Stimulated activated CD8-positive, alpha-beta memory T cell treated with anti-CD3 and anti-CD28 coated beads, Interleukin-7, amount 100 ng/mL, for 48 hours (primary cell): ENCODE measurements at regions not wholly inside any gene's neighbourhood (a gene's known extent, or its start where the extent isn't known, plus 50 kb on each side); places are given as distances from the start of the nearest gene placed in this dataset.

ENCODE experiments used
- DNase-seq, 2 donors: peaks; one replicate each; pipeline ENCODE4 v3.0.0-alpha.2; 2020; ENCODE audit warnings: low read depth in 1 of 2; ENCODE audit errors: extremely low read depth in 1 of 2

GRCh38 chr10:2659660-2660209 is 407.6 kb upstream of the PFKP start:
- DNase-seq = no peak

GRCh38 chr10:2658780-2659179 is 408.6 kb upstream of the PFKP start:
- DNase-seq = no peak

DNA sequence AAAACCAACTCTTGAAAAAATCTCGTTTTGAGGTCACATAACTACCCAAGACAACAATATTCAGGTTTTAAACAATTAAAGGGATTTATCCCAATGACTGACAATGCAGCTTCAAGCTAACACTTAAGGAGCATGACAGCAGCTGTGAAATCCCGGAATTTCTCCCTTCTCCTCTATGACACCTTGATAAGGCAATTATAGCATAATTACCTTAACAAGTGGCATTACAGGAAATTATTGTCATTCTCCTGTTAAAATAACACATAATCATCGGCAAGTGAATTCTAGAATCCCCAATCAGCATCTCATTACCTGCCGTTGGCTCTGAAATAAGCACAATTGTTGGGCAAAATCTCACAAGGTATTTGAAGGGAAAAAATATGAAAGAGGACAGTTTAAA is 417.0 kb upstream of the PFKP start:
- DNase-seq = no peak

DNA sequence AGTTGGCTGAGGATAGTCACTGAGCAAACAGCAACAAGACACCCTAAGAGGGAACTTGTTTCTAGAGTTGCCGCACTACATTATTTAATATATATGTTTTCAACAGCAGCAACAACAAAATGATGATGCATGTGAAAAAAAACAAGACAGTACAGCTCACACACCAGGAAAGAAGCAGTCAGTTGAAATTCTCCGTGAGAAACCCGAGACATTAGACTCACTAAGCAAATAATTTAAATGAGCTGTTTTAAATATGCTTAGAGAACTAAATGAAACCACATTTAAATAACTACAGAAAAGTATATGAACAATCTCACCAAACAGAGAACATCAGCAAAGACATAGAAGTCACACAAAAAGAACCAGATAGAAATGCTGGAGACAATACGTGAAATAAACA is 426.3 kb upstream of the PFKP start:
- no peak for DNase-seq

DNA sequence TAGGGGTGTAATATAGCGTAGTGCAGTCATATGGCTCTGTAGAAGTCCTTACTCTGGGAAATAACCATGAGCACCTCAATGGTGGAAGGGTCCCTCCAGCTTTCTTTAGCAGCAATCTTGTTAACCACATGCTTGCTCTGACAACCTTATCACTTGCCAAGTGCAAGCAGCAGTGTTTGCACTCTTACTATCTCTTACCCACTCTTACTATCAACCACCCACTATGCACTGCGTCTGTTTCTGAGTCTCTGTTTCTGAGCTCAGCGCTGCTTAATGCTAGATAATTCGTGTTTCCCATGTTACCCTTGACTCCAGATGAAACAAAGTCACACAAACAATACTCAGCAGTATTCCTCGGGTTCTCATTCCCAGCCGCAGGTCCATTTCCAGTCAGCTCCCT is 433.7 kb upstream of the PFKP start:
- no peak for DNase-seq

GRCh38 chr10:2631557-2632205 is 435.7 kb upstream of the PFKP start:
- DNase-seq = no peak

DNA sequence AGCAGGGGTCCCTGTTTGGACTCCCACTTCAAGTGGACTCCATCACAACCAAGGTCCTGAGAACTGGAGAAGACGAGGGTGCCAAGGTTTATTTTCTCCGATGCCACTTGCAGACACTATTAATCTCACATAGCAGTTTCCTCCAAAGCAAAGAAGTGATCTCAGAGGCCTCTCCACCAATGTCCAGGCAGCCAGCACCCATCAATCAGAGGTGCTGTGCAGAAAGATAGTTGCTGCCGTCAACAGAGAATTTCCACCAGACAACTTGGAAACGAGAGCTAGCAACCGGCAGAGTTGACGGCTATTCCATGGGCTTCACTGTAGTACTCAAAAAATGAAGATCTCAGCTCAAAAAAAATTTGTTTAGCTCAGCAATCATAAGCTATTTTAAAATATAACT is 438.6 kb upstream of the PFKP start:
- no peak for DNase-seq

GRCh38 chr10:2627969-2628368 is 439.4 kb upstream of the PFKP start:
- DNase-seq = no peak

- no peak for DNase-seq
These were observed 442.3 kb upstream of the PFKP start for GRCh38 chr10:2625094-2625493.

GRCh38 chr10:2623675-2624274 is 443.6 kb upstream of the PFKP start:
- DNase-seq = no peak

GRCh38 chr10:2620827-2621521 is 446.4 kb upstream of the PFKP start:
- no peak for DNase-seq

- no peak for DNase-seq
These were observed 447.4 kb upstream of the PFKP start for GRCh38 chr10:2619916-2620315.

- DNase-seq = no peak
These were observed 447.9 kb upstream of the PFKP start for GRCh38 chr10:2619472-2619871.

GRCh38 chr10:2618690-2619089 is 448.7 kb upstream of the PFKP start:
- no peak for DNase-seq

- no peak for DNase-seq
These were observed 451.1 kb upstream of the PFKP start for GRCh38 chr10:2616215-2616614.

GRCh38 chr10:2611603-2612002 is 455.7 kb upstream of the PFKP start:
- no peak for DNase-seq

DNA sequence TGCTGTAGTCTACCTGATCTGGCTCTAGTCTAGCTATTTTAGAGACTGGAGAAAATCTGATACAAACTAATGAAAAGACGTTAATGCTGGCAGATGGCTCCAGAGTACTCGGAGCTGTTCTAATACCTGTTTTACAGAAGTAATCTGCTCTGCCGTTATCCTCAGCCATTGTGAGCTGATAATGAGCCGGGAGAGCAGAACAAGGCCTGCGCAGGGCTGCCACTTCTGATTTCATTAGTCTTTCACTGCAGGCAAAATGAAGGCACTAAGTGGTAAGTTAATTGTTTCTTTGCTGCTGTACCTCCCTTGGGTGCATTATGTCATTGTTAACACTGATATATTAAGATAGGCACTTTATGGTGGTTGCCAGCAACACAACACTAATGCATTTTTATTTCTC is 456.4 kb upstream of the PFKP start:
- no peak for DNase-seq

DNA sequence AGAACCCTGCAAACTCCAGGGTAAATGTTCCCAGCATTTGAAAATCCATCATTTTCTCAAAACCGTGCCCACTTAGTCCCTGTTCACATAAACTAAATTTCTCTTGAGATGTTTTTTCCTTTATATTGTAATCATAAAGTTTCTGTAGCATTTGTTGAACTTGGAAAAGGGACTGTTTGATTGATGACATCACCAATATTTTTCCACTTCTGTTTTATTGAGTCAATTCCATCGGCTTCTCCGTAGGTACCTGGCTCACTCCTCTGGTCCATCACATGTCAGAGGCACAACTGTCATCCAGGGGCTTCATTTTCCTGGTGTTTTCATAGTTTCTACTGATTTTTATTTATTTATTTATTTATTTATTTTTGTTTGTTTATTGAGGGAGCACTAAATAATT is 462.5 kb upstream of the PFKP start:
- DNase-seq = no peak

GRCh38 chr10:2599571-2599970 is 467.8 kb upstream of the PFKP start:
- no peak for DNase-seq

DNA sequence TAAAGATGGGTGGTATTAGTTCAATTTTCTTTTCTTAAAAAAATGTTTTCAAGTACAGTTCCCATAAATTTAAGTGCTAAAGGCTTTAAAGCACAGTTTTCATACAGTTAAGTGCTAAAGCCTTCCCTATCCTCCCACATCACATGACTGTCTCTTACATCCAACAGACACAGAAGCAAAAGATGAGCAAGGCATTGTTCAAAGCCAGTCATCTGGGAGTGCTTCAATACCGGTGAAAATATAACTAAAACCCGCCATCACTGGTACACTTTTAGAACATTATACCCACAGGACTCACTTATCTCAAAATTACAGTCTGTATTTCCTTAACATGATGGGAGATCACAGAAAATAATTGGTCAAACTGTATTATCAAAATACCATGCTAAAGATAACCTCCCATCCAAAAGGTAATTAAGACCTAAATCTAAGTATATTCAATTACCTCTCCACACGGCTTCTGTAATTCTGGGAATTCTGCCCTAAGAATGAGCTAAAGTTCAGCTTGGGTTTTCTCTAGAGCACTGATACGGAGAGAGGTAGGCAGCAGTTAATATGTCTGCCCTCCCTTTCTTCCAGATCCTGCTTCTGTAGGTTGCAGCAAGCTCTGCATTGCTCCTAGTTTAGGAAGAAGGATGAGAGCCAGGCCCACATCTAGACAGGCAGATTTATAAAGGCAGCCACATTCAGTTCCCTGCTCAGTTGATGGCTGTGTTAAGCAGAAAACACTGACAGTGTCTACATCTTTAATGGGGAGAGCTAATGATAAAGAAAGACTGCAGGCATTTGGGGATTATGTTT is 474.8 kb upstream of the PFKP start:
- no peak for DNase-seq

GRCh38 chr10:2589196-2589595 is 478.2 kb upstream of the PFKP start:
- no peak for DNase-seq
